ENCODE measurements at regions not wholly inside any gene's neighbourhood (a gene's known extent, or its start where the extent isn't known, plus 50 kb on each side); places are given as distances from the start of the nearest gene placed in this dataset.

DNA sequence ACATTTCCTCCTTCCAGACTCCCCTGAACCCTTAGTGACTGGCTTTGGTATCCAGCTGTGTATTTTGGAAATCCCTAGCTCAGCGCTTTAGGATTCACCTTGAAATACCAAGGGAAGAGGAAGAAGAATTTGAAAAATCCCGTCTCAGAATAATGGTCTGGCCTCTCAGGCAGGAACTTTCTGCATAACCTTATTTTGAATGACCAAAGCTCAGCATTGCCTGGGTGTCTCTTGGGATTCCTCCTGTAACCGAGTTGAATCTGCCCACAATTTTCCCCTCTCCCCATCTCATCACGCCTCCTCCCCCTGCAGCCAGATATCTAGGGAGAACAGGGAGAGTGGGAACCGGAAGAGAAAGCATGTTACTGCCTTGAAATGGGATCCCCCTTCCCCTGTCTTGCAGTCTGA is 116.2 kb downstream of the SMIM20 start:
- no peaks in the 10 kb centered on the region for H3K79me2 ChIP-seq
- H3K36me3 ChIP-seq (replicated peaks; ENCODE audit: insufficient read depth, low read depth), result no peaks in the 10 kb centered on the region
- no peaks in the 10 kb centered on the region for H3K9me2 ChIP-seq (replicated peaks; ENCODE audit: insufficient read depth)
- 52% methylated on average over 5 of the region's 5 CpGs for WGBS (ENCODE audit: low lambda C conversion rate, missing lambda C conversion rate)
- no peaks in the 10 kb centered on the region for H3K27me3 ChIP-seq
- no peak overlapping the region for H2AFZ ChIP-seq
- no peak overlapping the region for H3K4me3 ChIP-seq
- H3K4me1 ChIP-seq (ENCODE audit: insufficient read depth), result peaks cover 24% of the 10 kb centered on the region
- no peak overlapping the region for H3K4me2 ChIP-seq
- no peak overlapping the region for H3K27ac ChIP-seq
- no peak for DNase-seq (ENCODE audit: low spot score)
- no peaks in the 10 kb centered on the region for H3K9me3 ChIP-seq (ENCODE audit: low read depth)
- TF ChIP-seq EZH2phosphoT487 (IDR thresholded peaks at IDR 0.05; ENCODE audit: low read depth, severe bottlenecking, unreplicated experiment) (no peak), EZH2 (IDR thresholded peaks at IDR 0.05; ENCODE audit: borderline replicate concordance) (no peak)
- TF ChIP-seq, protein P1, sequence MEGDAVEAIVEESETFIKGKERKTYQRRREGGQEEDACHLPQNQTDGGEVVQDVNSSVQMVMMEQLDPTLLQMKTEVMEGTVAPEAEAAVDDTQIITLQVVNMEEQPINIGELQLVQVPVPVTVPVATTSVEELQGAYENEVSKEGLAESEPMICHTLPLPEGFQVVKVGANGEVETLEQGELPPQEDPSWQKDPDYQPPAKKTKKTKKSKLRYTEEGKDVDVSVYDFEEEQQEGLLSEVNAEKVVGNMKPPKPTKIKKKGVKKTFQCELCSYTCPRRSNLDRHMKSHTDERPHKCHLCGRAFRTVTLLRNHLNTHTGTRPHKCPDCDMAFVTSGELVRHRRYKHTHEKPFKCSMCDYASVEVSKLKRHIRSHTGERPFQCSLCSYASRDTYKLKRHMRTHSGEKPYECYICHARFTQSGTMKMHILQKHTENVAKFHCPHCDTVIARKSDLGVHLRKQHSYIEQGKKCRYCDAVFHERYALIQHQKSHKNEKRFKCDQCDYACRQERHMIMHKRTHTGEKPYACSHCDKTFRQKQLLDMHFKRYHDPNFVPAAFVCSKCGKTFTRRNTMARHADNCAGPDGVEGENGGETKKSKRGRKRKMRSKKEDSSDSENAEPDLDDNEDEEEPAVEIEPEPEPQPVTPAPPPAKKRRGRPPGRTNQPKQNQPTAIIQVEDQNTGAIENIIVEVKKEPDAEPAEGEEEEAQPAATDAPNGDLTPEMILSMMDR (IDR thresholded peaks at IDR 0.05; ENCODE audit: poor library complexity), result no peak
- no peaks in the 10 kb centered on the region for H4K20me1 ChIP-seq (ENCODE audit: insufficient read depth, poor library complexity, severe bottlenecking)

- H3K27ac ChIP-seq, result peak overlapping the region; percentile 65
- 89% methylated on average over 8 of the region's 8 CpGs for WGBS (ENCODE audit: low lambda C conversion rate, missing lambda C conversion rate)
These were observed 116.8 kb downstream of the SMIM20 start for GRCh38 chr4:26030780-26031179.

DNA sequence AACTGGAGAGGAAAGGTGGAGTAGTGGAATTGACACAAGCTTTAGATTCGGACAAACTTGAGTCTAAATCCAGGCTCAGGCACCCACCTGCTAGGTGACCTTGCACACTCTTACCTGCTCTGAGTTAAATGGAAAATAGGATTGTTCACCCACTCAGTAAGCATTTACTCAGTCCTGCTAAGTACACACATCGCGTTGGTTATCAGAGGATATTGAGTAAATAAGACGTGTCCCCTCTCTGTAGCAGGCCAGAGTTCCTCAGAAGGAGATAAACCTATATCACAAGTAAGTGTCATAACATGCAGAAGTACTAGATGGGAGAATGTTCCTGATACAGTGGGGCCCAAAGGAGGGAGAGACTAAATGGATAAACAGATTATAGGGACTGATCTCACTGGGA is 117.7 kb downstream of the SMIM20 start:
- no peak overlapping the region for H3K4me3 ChIP-seq
- peaks cover 24% of the 10 kb centered on the region for H3K4me1 ChIP-seq (ENCODE audit: insufficient read depth)
- no peaks in the 10 kb centered on the region for H3K36me3 ChIP-seq (replicated peaks; ENCODE audit: insufficient read depth, low read depth)
- no peaks in the 10 kb centered on the region for H3K9me2 ChIP-seq (replicated peaks; ENCODE audit: insufficient read depth)
- H3K4me2 ChIP-seq, result no peak overlapping the region
- H3K27ac ChIP-seq, result peak overlapping the region; percentile 79
- H3K27me3 ChIP-seq, result no peaks in the 10 kb centered on the region
- TF ChIP-seq, protein P1 (IDR thresholded peaks at IDR 0.05; ENCODE audit: poor library complexity), result no peak
- TF ChIP-seq EZH2phosphoT487 (IDR thresholded peaks at IDR 0.05; ENCODE audit: low read depth, severe bottlenecking, unreplicated experiment), result peak; percentile 62
- H3K9me3 ChIP-seq (ENCODE audit: low read depth), result no peaks in the 10 kb centered on the region
- DNase-seq (ENCODE audit: low spot score), result peak; percentile 54
- WGBS (ENCODE audit: low lambda C conversion rate, missing lambda C conversion rate), result 58% methylated on average over 4 of the region's 4 CpGs
- H4K20me1 ChIP-seq (ENCODE audit: insufficient read depth, poor library complexity, severe bottlenecking), result no peaks in the 10 kb centered on the region
- H3K79me2 ChIP-seq, result no peaks in the 10 kb centered on the region
- H2AFZ ChIP-seq, result no peak overlapping the region

More at GRCh38 chr4:26030780-26031179, 116.8 kb downstream of the SMIM20 start:
- Histone ChIP-seq H3K36me3 (replicated peaks; ENCODE audit: insufficient read depth, low read depth) (no peaks in the 10 kb centered on the region), H3K27me3 (no peaks in the 10 kb centered on the region), H3K4me2 (no peak overlapping the region), H3K79me2 (no peaks in the 10 kb centered on the region), H4K20me1 (ENCODE audit: insufficient read depth, poor library complexity, severe bottlenecking) (no peaks in the 10 kb centered on the region), H3K9me3 (ENCODE audit: low read depth) (no peaks in the 10 kb centered on the region), H3K9me2 (replicated peaks; ENCODE audit: insufficient read depth) (no peaks in the 10 kb centered on the region), H3K4me3 (no peak overlapping the region), H3K4me1 (ENCODE audit: insufficient read depth) (peaks cover 24% of the 10 kb centered on the region), H2AFZ (no peak overlapping the region)
- no peak for DNase-seq (ENCODE audit: low spot score)
- TF ChIP-seq EZH2 (IDR thresholded peaks at IDR 0.05; ENCODE audit: borderline replicate concordance) (no peak), EZH2phosphoT487 (IDR thresholded peaks at IDR 0.05; ENCODE audit: low read depth, severe bottlenecking, unreplicated experiment) (no peak)
- TF ChIP-seq, protein P1 (IDR thresholded peaks at IDR 0.05; ENCODE audit: poor library complexity), result no peak

DNA sequence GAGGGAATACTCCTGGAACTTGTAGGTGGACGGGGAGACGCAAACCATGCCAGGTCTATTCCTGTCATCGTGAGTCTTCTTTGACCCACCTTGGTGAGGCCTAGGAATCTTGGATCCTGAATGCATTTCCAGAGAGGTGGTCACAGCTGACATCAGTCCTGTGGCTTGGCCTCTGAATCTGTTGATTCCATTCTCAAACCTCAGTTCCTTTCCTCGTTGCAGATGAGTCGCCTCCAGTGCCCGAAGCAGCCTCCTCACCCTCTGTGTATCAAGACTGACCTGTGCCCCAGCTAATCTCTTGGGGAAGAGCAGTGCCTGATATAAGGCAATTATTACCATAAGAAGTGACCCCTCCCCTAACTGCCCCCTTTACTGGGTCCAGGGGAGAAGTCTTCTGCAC is 118.1 kb downstream of the SMIM20 start:
- no peaks in the 10 kb centered on the region for H3K9me2 ChIP-seq (replicated peaks; ENCODE audit: insufficient read depth)
- H3K4me1 ChIP-seq (ENCODE audit: insufficient read depth), result peaks cover 24% of the 10 kb centered on the region
- H3K9me3 ChIP-seq (ENCODE audit: low read depth), result no peaks in the 10 kb centered on the region
- no peaks in the 10 kb centered on the region for H3K79me2 ChIP-seq
- WGBS (ENCODE audit: low lambda C conversion rate, missing lambda C conversion rate), result 74% methylated on average over 6 of the region's 6 CpGs
- H3K27me3 ChIP-seq, result no peaks in the 10 kb centered on the region
- peak overlapping the region; percentile 38 for H3K4me2 ChIP-seq
- no peak for DNase-seq (ENCODE audit: low spot score)
- H3K27ac ChIP-seq, result peak overlapping the region; percentile 79
- no peaks in the 10 kb centered on the region for H3K36me3 ChIP-seq (replicated peaks; ENCODE audit: insufficient read depth, low read depth)
- no peak overlapping the region for H3K4me3 ChIP-seq
- peak overlapping the region; percentile 18 for H2AFZ ChIP-seq
- H4K20me1 ChIP-seq (ENCODE audit: insufficient read depth, poor library complexity, severe bottlenecking), result no peaks in the 10 kb centered on the region
- TF ChIP-seq, protein P1 (IDR thresholded peaks at IDR 0.05; ENCODE audit: poor library complexity), result no peak
- TF ChIP-seq EZH2phosphoT487 (IDR thresholded peaks at IDR 0.05; ENCODE audit: low read depth, severe bottlenecking, unreplicated experiment) (no peak), EZH2 (IDR thresholded peaks at IDR 0.05; ENCODE audit: borderline replicate concordance) (no peak)

All from hepatocyte (in vitro differentiated cells).